ENCODE measurements at regions not wholly inside any gene's neighbourhood (a gene's known extent, or its start where the extent isn't known, plus 50 kb on each side); places are given as distances from the start of the nearest gene placed in this dataset.

- Histone ChIP-seq H3K4me3 (ENCODE audit: low read length) (no peak overlapping the region), H3K9me2 (replicated peaks; ENCODE audit: insufficient read depth, low read length) (no peaks in the 10 kb centered on the region), H3K4me1 (ENCODE audit: low read length) (no peaks in the 10 kb centered on the region), H3K36me3 (replicated peaks; ENCODE audit: insufficient read depth, low read length) (no peaks in the 10 kb centered on the region), H2AFZ (ENCODE audit: low read length) (no peak overlapping the region), H3K4me2 (ENCODE audit: low read depth, low read length) (no peak overlapping the region), H3K27ac (ENCODE audit: low read length) (no peak overlapping the region), H3K27me3 (replicated peaks; ENCODE audit: insufficient read depth, low read length) (no peaks in the 10 kb centered on the region), H4K20me1 (ENCODE audit: insufficient read depth, low read length) (no peaks in the 10 kb centered on the region), H3F3A (ENCODE audit: insufficient read depth, low read length) (no peaks in the 10 kb centered on the region), H3K79me2 (ENCODE audit: low read length) (no peaks in the 10 kb centered on the region), H3K9me3 (replicated peaks; ENCODE audit: insufficient read depth, low read length) (no peaks in the 10 kb centered on the region), H3K9ac (ENCODE audit: low read length) (no peak overlapping the region)
- TF ChIP-seq CTCF (IDR thresholded peaks at IDR 0.05; ENCODE audit: low read length): no peak
- no peak for TF ChIP-seq EZH2phosphoT487 (IDR thresholded peaks at IDR 0.05; ENCODE audit: low read length)
- TF ChIP-seq EZH2 (optimal IDR thresholded peaks at IDR 0.05; ENCODE audit: low read depth, low read length): no peak
- no peak for DNase-seq
Observed at GRCh38 chr2:58664523-58665151, 423.5 kb upstream of the FANCL start.

GRCh38 chr2:58660046-58660445 is 418.9 kb upstream of the FANCL start:
- Histone ChIP-seq H3K27me3 (replicated peaks; ENCODE audit: insufficient read depth, low read length) (no peaks in the 10 kb centered on the region), H3K9ac (ENCODE audit: low read length) (no peak overlapping the region), H4K20me1 (ENCODE audit: insufficient read depth, low read length) (no peaks in the 10 kb centered on the region), H3K27ac (ENCODE audit: low read length) (no peak overlapping the region), H3F3A (ENCODE audit: insufficient read depth, low read length) (no peaks in the 10 kb centered on the region), H3K4me2 (ENCODE audit: low read depth, low read length) (no peak overlapping the region), H3K4me3 (ENCODE audit: low read length) (no peak overlapping the region), H3K36me3 (replicated peaks; ENCODE audit: insufficient read depth, low read length) (no peaks in the 10 kb centered on the region), H3K4me1 (ENCODE audit: low read length) (no peaks in the 10 kb centered on the region), H3K9me3 (replicated peaks; ENCODE audit: insufficient read depth, low read length) (no peaks in the 10 kb centered on the region), H3K79me2 (ENCODE audit: low read length) (no peaks in the 10 kb centered on the region), H3K9me2 (replicated peaks; ENCODE audit: insufficient read depth, low read length) (no peaks in the 10 kb centered on the region), H2AFZ (ENCODE audit: low read length) (no peak overlapping the region)
- no peak for TF ChIP-seq EZH2 (optimal IDR thresholded peaks at IDR 0.05; ENCODE audit: low read depth, low read length)
- no peak for DNase-seq

DNA sequence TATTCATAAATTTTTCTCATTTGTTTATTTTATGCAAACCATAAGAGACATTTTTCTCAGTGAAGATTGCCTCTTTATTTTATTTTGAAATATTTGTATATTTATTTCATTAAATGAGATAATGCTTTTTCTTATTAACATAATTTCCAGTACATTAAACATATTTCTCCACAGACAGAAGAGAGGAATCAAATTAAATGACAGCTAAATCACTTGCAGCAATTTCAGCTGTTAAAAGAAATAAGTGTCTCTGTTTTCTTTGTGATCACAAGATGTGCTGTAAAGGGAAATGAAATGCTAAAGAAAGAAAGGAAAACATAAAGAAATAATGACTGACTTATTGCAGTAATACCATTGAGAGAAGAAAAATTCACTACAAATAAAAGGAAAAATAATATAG is 414.0 kb upstream of the FANCL start:
- TF ChIP-seq CTCF (IDR thresholded peaks at IDR 0.05; ENCODE audit: low read length) (no peak), EZH2 (optimal IDR thresholded peaks at IDR 0.05; ENCODE audit: low read depth, low read length) (no peak), EZH2phosphoT487 (IDR thresholded peaks at IDR 0.05; ENCODE audit: low read length) (no peak)
- DNase-seq: no peak
- no peak overlapping the region for H3K27ac ChIP-seq (ENCODE audit: low read length)
- no peaks in the 10 kb centered on the region for H3K27me3 ChIP-seq (replicated peaks; ENCODE audit: insufficient read depth, low read length)
- no peak overlapping the region for H3K4me3 ChIP-seq (ENCODE audit: low read length)
- H3K4me2 ChIP-seq (ENCODE audit: low read depth, low read length): no peak overlapping the region
- no peaks in the 10 kb centered on the region for H3F3A ChIP-seq (ENCODE audit: insufficient read depth, low read length)
- no peaks in the 10 kb centered on the region for H3K9me2 ChIP-seq (replicated peaks; ENCODE audit: insufficient read depth, low read length)
- H3K4me1 ChIP-seq (ENCODE audit: low read length): no peaks in the 10 kb centered on the region
- H3K79me2 ChIP-seq (ENCODE audit: low read length): no peaks in the 10 kb centered on the region
- no peaks in the 10 kb centered on the region for H3K9me3 ChIP-seq (replicated peaks; ENCODE audit: insufficient read depth, low read length)
- no peak overlapping the region for H3K9ac ChIP-seq (ENCODE audit: low read length)
- no peak overlapping the region for H2AFZ ChIP-seq (ENCODE audit: low read length)
- no peaks in the 10 kb centered on the region for H3K36me3 ChIP-seq (replicated peaks; ENCODE audit: insufficient read depth, low read length)
- no peaks in the 10 kb centered on the region for H4K20me1 ChIP-seq (ENCODE audit: insufficient read depth, low read length)

DNA sequence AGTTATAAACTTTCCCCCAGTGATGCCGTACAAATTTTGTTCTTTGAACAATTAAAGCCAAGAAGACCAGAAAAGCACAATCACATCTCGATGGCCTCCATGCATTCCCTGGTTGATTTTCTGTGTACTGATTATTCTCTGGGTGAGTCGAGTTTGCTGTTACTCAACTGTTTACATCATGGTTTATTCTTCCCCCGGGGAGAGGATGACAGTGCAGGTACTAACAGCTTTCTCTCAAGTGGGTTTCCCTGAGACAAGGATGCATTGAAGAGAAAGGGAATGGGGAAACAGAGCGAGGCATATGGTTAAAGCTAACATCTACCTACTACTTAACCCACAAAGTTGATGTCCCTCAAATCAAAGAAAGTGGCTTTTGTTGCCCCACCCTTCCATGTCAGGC is 410.8 kb upstream of the FANCL start:
- H2AFZ ChIP-seq (ENCODE audit: low read length): no peak overlapping the region

More for the DNA sequence above, 410.8 kb upstream of the FANCL start:
- Histone ChIP-seq H3K27me3 (replicated peaks; ENCODE audit: insufficient read depth, low read length) (no peaks in the 10 kb centered on the region), H3K9me2 (replicated peaks; ENCODE audit: insufficient read depth, low read length) (no peaks in the 10 kb centered on the region), H3K9me3 (replicated peaks; ENCODE audit: insufficient read depth, low read length) (no peaks in the 10 kb centered on the region), H3F3A (ENCODE audit: insufficient read depth, low read length) (no peaks in the 10 kb centered on the region), H3K27ac (ENCODE audit: low read length) (no peak overlapping the region), H4K20me1 (ENCODE audit: insufficient read depth, low read length) (no peaks in the 10 kb centered on the region), H3K9ac (ENCODE audit: low read length) (no peak overlapping the region), H3K4me2 (ENCODE audit: low read depth, low read length) (no peak overlapping the region), H3K36me3 (replicated peaks; ENCODE audit: insufficient read depth, low read length) (no peaks in the 10 kb centered on the region), H3K4me1 (ENCODE audit: low read length) (no peaks in the 10 kb centered on the region), H3K79me2 (ENCODE audit: low read length) (no peaks in the 10 kb centered on the region), H3K4me3 (ENCODE audit: low read length) (no peak overlapping the region)
- TF ChIP-seq CTCF (IDR thresholded peaks at IDR 0.05; ENCODE audit: low read length) (no peak), EZH2 (optimal IDR thresholded peaks at IDR 0.05; ENCODE audit: low read depth, low read length) (no peak), EZH2phosphoT487 (IDR thresholded peaks at IDR 0.05; ENCODE audit: low read length) (no peak)
- DNase-seq: no peak

Measured in MM.1S (cell line).